GM18511 (cell line): ENCODE measurements at regions not wholly inside any gene's neighbourhood (a gene's known extent, or its start where the extent isn't known, plus 50 kb on each side); places are given as distances from the start of the nearest gene placed in this dataset.
"Not testable (repeated sequence)": the region's sequence is repeated elsewhere in the genome, so short reads cannot be mapped to it uniquely, and the experiment has no call there.

ENCODE experiments used
- ATAC-seq: cut with Tn5 transposase; IDR thresholded peaks from one replicate; pipeline ENCODE4 v1.9.1; 2021; ENCODE audit warnings: mild to moderate bottlenecking, moderate library complexity; ENCODE audit not compliant: unreplicated experiment

DNA sequence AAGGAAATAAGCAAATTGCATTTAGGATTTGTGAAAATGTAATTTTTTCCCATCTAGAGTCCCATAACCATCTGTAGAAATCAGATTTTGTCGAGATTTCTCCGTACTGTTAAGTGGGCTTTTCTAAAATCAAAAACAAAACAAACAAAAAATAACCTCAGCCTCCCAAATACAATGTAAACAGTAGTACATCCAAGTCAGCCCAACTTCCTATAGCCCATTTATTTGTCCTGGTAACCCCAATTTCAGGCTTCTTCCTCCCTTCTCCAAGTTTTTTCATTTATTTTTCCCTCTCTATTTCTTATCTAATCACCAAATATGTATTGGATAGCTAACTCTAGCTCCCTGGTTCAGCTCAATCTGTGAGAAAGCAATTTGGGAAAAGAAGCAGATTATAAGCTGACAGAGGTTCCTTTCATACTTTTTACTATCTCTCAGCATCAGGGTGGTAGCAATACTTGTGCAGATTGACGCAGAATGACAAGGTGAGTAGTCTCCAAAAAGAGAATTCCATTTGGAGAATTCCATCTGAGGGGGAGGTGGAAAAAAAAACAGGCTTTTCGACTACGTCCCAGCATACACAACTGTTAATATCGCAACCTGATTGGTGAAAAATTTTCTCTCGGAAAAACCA is 132.6 kb upstream of the BTN3A2 start:
- no peak for ATAC-seq

- peak; percentile 25 for ATAC-seq
Measured at GRCh38 chr6:26232940-26233648, 131.9 kb upstream of the BTN3A2 start.

GRCh38 chr6:26233649-26234420 is 131.2 kb upstream of the BTN3A2 start:
- peak; percentile 59 for ATAC-seq

- peak; percentile 59 for ATAC-seq
Measured at GRCh38 chr6:26234421-26235301, 130.3 kb upstream of the BTN3A2 start.

- ATAC-seq, result no peak
Measured at GRCh38 chr6:26235302-26235670, 129.7 kb upstream of the BTN3A2 start.

DNA sequence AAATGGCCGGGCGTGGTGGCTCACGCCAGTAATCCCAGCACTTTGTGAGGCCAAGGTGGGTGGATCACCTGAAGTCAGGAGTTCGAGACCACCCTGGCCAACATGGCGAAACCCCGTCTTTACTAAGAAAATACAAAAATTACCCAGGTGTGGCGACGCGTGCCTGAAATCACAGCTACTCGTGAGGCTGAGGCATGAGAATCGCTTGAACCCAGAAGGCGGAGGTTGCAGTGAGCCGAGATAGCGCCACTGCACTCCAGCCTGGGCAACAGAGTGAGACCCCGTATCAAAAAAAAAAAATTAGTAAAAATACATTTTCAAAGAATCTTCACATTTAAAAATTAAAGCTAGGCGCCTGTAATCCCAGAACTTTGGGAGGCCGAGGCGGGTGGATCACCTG is 125.6 kb upstream of the BTN3A2 start:
- ATAC-seq, result not testable (repeated sequence)

GRCh38 chr6:26240157-26241032 is 124.6 kb upstream of the BTN3A2 start:
- peak; percentile 74 for ATAC-seq

DNA sequence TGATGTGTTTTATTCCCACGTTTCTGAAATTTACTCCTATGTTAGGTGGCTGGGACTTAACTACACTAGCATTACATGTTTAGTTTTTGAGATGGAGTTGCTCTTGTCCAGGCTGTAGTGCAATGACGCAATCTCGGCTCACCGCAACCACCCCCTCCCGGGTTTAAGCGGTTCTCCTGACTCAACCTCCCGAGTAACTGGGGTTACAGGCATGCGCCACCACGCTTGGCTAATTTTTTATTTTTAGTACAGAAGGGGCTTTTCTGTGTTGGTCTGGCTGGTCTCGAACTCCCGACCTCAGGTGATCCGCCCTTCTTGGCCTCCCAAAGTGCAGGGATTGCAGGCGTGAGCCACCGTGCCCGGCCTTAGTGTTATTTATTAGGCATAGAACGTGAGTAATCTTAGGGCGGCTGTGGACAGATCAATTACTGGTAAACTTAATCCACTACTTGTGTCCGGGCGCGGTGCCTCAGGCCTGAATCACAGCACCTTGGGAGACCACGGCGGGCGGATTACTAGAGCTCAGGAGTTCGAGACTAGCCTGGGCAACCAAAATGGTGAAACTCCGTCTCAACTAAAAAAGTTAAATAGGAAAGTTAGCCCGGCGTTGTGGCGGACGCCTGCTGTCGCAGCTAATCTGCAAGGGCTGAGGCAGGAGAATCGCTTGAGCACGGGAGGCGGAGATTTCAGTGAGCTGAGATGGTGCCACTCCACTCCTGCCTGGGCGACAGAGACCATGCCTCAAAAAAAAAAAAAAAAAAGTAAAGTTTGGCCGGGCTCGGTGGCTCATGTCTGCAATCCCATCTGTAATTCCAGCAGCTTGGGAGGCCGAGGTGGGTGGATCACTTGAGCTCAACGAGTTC is 123.7 kb upstream of the BTN3A2 start:
- ATAC-seq, result peak; percentile 25

- ATAC-seq, result no peak
Measured at GRCh38 chr6:26243132-26243531, 121.9 kb upstream of the BTN3A2 start.

GRCh38 chr6:26243752-26244151 is 121.2 kb upstream of the BTN3A2 start:
- no peak for ATAC-seq

DNA sequence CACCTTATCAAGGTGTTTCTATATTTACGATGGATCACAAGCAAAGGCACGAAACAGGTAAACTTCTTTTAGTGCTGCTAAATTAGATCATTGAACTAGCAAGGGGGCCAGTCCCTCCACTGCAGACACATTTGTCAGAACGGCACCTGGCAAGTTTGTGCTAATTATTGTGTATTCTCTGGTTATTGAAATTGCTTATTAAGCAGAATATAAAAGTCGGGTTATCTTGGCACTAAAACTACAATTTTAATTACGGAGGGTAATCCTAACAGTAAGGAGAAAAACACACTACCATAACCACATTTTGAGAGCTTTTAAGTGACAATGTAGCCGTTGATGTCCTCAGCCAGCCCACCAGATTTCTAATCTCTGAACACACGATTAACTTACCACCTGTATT is 118.9 kb upstream of the BTN3A2 start:
- ATAC-seq, result no peak

- ATAC-seq, result no peak
Measured at GRCh38 chr6:26246553-26246952, 118.4 kb upstream of the BTN3A2 start.

DNA sequence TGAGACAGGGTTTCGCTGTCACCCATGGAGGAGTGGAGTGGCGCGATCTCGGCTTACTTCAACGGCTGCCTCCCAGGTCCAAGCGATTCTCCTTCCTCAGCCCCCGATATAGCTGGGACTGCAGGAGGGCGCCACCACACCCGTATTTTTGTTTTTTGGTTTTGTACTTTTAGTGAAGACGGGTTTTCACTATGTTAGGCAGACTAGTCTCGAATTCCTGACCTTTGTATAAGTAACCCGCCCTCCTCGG is 115.4 kb upstream of the BTN3A2 start:
- ATAC-seq, result peak; percentile 25

DNA sequence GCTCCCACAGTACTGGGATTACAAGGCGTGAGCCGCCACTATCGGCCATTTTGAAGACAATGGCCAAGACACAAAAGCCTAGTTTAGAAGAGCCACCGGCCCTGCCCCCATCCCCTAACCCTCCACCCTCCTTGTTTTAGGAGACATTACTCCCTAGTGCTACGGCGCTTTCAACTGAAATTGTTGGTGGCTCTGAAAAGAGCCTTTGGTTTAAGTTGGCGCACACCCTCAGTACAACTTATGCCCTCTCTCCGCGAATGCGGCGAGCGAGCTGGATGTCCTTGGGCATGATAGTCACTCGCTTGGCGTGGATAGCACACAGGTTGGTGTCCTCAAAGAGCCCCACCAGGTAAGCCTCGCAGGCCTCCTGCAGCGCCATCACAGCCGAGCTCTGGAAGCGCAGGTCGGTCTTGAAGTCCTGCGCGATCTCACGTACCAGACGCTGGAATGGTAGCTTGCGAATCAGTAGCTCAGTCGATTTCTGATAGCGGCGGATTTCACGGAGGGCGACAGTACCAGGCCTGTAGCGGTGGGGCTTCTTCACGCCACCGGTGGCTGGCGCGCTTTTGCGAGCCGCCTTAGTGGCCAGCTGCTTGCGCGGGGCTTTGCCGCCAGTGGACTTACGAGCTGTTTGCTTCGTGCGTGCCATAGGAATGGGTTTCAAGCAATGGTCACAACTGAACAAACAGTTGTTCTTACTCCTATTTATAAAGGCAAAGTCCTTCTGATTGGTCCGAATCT is 114.9 kb upstream of the BTN3A2 start:
- peak; percentile 58 for ATAC-seq

DNA sequence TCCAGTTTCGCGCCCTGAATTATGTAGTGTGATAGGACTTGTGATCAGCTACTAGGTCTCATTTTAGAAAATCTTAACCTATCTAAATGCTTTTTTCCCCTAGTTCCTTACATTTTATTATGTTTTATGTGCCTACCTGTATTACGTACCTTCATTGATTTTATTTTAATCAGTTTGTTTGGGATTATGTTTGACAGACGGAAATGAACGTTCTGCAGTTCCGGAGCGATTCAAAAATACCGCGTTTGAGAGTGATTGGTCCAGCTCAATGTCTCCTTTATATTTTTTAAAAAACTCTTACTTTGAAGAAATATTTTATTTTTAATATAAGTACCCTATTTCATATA is 114.3 kb upstream of the BTN3A2 start:
- no peak for ATAC-seq

GRCh38 chr6:26251354-26252076 is 113.5 kb upstream of the BTN3A2 start:
- ATAC-seq, result peak; percentile 53

GRCh38 chr6:26252077-26252472 is 112.9 kb upstream of the BTN3A2 start:
- ATAC-seq, result no peak

DNA sequence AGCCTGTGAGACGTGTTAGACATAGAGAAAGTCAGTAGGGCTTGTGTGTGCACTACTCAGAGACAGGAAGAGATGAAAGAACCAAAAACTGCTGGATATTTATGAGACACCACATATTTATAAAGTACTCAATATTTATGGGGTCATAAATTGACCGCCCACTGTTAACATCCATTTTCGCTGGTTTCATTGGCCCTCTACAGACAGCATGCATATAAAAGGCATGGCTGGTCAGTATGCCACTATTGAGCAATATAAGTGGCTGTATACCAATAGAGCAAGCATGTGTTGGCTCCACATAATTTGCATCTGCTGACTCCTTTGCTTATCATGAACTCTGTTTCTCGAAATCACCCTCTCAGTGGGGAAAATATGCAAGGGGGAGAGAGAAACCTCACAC is 110.3 kb upstream of the BTN3A2 start:
- no peak for ATAC-seq
